OCI-LY1 (cell line): ENCODE measurements at regions not wholly inside any gene's neighbourhood (a gene's known extent, or its start where the extent isn't known, plus 50 kb on each side); places are given as distances from the start of the nearest gene placed in this dataset.

Experiments
- H2AFZ ChIP-seq: fragments of 200-600 bp; sonication (generic), shearing (Covaris generic); 2 replicates; pipeline ENCODE4 v1.6.0; 2014; ENCODE audit warnings: antibody characterized with exemption, mild to moderate bottlenecking, low read length
- H3F3A ChIP-seq: fragments of 200-600 bp; sonication (generic), shearing (Covaris generic); 2 replicates; pipeline ENCODE4 v1.6.0; 2014; ENCODE audit warnings: mild to moderate bottlenecking, antibody characterized with exemption, low read length, moderate library complexity; ENCODE audit not compliant: insufficient read depth
- H3K27ac ChIP-seq: fragments of 200-600 bp; sonication (generic); 2 replicates; pipeline ENCODE4 v1.5.1; 2014; ENCODE audit warnings: low read length, mixed run types, mild to moderate bottlenecking, low read depth; ENCODE audit not compliant: poor library complexity, severe bottlenecking
- H3K27me3 ChIP-seq: fragments of 200-600 bp; sonication (generic); 2 replicates; pipeline ENCODE4 v1.6.0; 2014; ENCODE audit warnings: antibody characterized with exemption, mild to moderate bottlenecking, low read length, moderate library complexity; ENCODE audit not compliant: insufficient read depth
- H3K36me3 ChIP-seq: fragments of 200-600 bp; sonication (generic); 2 replicates; pipeline ENCODE4 v1.6.1; 2014; ENCODE audit warnings: mild to moderate bottlenecking, antibody characterized with exemption, low read length, moderate library complexity, mixed read lengths; ENCODE audit not compliant: insufficient read depth
- H3K4me1 ChIP-seq: fragments of 200-600 bp; sonication (generic); 2 replicates; pipeline ENCODE4 v1.5.1; 2014; ENCODE audit warnings: mild to moderate bottlenecking, low read length, moderate library complexity; ENCODE audit not compliant: insufficient read depth, severe bottlenecking
- H3K4me2 ChIP-seq: fragments of 200-600 bp; sonication (generic), shearing (Covaris generic); 2 replicates; pipeline ENCODE4 v1.6.1; 2014; ENCODE audit warnings: low read length
- H3K4me3 ChIP-seq: fragments of 200-600 bp; sonication (generic); 2 replicates; pipeline ENCODE4 v1.5.1; 2014; ENCODE audit warnings: low read length, low read depth, mild to moderate bottlenecking, mixed read lengths; ENCODE audit not compliant: poor library complexity, severe bottlenecking
- H3K79me2 ChIP-seq: fragments of 200-600 bp; shearing (Covaris generic); 2 replicates; pipeline ENCODE4 v1.6.1; 2016; ENCODE audit warnings: mixed run types, low read length, mixed read lengths; ENCODE audit not compliant: insufficient read depth
- H3K9ac ChIP-seq: fragments of 200-600 bp; sonication (generic), shearing (Covaris generic); 2 replicates; pipeline ENCODE4 v1.6.1; 2014; ENCODE audit warnings: mild to moderate bottlenecking, low read length, mixed read lengths
- H3K9me2 ChIP-seq: fragments of 200-600 bp; sonication (generic), shearing (Covaris generic); 2 replicates; pipeline ENCODE4 v1.6.1; 2014; ENCODE audit warnings: low read depth, mild to moderate bottlenecking, low read length, mixed read lengths
- H3K9me3 ChIP-seq: fragments of 200-600 bp; shearing (Covaris generic); 2 replicates; pipeline ENCODE4 v1.6.1; 2014; ENCODE audit warnings: low read length, mixed read lengths
- H4K20me1 ChIP-seq: fragments of 200-600 bp; sonication (generic), shearing (Covaris generic); 2 replicates; pipeline ENCODE4 v1.6.0; 2016; ENCODE audit warnings: mild to moderate bottlenecking, low read length; ENCODE audit not compliant: insufficient read depth
- CTCF ChIP-seq: fragments of 200-600 bp; sonication (generic), shearing (Covaris generic); IDR thresholded peaks from 2 replicates; pipeline ENCODE4 v1.5.1; 2017; ENCODE audit warnings: mild to moderate bottlenecking, antibody characterized with exemption, low read length, moderate library complexity, mixed read lengths
- EZH2 ChIP-seq: fragments of 200-600 bp; sonication (generic), shearing (Covaris generic); IDR thresholded peaks from 2 replicates; pipeline ENCODE4 v1.8.0; 2017; ENCODE audit warnings: borderline replicate concordance, mixed run types, mild to moderate bottlenecking, antibody characterized with exemption, low read length, moderate library complexity, mixed read lengths

DNA sequence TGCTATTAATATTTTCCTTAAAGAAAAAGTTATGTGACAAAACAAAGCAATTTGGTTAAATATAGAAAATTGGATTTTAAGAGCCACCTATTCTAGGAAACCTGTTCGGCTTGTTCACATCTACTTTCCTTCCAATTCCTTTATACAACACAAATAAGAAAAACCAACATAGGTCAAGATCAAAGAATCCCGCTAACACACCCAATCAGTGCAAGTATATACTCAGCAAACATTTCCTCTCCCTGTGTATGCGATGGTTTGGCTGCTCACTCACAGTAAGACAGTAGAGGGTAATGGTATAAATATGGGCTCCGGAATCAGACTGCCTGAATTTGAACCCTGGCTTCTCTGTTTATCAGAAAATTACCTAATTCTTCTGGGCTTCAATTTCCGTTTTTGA is 757.5 kb upstream of the ZNF608 start:
- H3K36me3 ChIP-seq: no peaks in the 10 kb centered on the region
- no peaks in the 10 kb centered on the region for H3K79me2 ChIP-seq
- no peak for TF ChIP-seq EZH2
- no peak for TF ChIP-seq CTCF
- no peaks in the 10 kb centered on the region for H3K9me2 ChIP-seq
- H3K9me3 ChIP-seq: no peaks in the 10 kb centered on the region
- H3K4me3 ChIP-seq: no peak overlapping the region
- no peak overlapping the region for H3K4me2 ChIP-seq
- no peaks in the 10 kb centered on the region for H3K4me1 ChIP-seq
- H3K27ac ChIP-seq: no peak overlapping the region
- no peak overlapping the region for H3K9ac ChIP-seq
- no peaks in the 10 kb centered on the region for H3F3A ChIP-seq
- H4K20me1 ChIP-seq: no peaks in the 10 kb centered on the region
- no peak overlapping the region for H2AFZ ChIP-seq
- no peaks in the 10 kb centered on the region for H3K27me3 ChIP-seq

- Histone ChIP-seq H3K27me3 (no peaks in the 10 kb centered on the region), H3K4me1 (no peaks in the 10 kb centered on the region), H3K9me3 (no peaks in the 10 kb centered on the region), H3K4me3 (no peak overlapping the region), H3K79me2 (no peaks in the 10 kb centered on the region), H3K9ac (no peak overlapping the region), H2AFZ (no peak overlapping the region), H3K4me2 (no peak overlapping the region), H4K20me1 (no peaks in the 10 kb centered on the region), H3K36me3 (no peaks in the 10 kb centered on the region), H3F3A (no peaks in the 10 kb centered on the region), H3K27ac (no peak overlapping the region), H3K9me2 (no peaks in the 10 kb centered on the region)
- no peak for TF ChIP-seq CTCF
- TF ChIP-seq EZH2: no peak
These were observed 758.7 kb upstream of the ZNF608 start for GRCh38 chr5:125505115-125505514.

DNA sequence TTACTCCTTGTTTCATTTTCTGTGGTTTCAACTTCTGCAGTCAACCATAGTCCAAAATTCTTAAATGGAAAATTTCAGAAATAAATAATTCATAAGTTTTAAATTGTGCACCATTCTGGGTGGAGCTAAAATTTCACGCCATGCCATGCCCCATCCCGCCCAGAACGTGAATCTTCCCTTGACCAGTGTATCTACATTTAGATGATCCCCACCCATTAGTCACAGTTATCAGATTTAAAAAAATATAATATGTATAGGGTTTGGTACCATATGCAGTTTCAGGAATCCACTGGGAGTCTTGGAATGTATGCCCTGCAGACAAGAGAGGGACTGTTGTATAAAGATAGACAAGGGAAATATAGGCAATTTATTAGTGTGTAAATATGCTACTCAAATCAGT is 759.7 kb upstream of the ZNF608 start:
- Histone ChIP-seq H3K9me2 (no peaks in the 10 kb centered on the region), H3K9me3 (no peaks in the 10 kb centered on the region), H3K4me1 (no peaks in the 10 kb centered on the region), H3K4me3 (no peak overlapping the region), H4K20me1 (no peaks in the 10 kb centered on the region), H3K27ac (no peak overlapping the region), H3K79me2 (no peaks in the 10 kb centered on the region), H3K36me3 (no peaks in the 10 kb centered on the region), H3K9ac (no peak overlapping the region), H3K4me2 (no peak overlapping the region), H3F3A (no peaks in the 10 kb centered on the region), H2AFZ (no peak overlapping the region), H3K27me3 (no peaks in the 10 kb centered on the region)
- TF ChIP-seq CTCF: no peak
- no peak for TF ChIP-seq EZH2
